Prostate gland (tissue), 2 donors: ENCODE measurements at regions not wholly inside any gene's neighbourhood (a gene's known extent, or its start where the extent isn't known, plus 50 kb on each side); places are given as distances from the start of the nearest gene placed in this dataset.
A peak's percentile ranks its signal among the peaks of the same experiment; 100 is the strongest.

Source experiments
- POLR2A ChIP-seq: fragments of 450-650 bp; IDR thresholded peaks from one replicate; pipeline ENCODE4 v1.6.1; 2016; ENCODE audit warnings: antibody characterized with exemption, mild to moderate bottlenecking
- TF ChIP-seq, protein P1 (sequence below), 4 experiments: fragments of 200-600 bp in 2 of 4; fragments of 450-650 bp in 2 of 4; sonication (generic) in 2 of 4; IDR thresholded peaks; 1 replicate in 3 of 4; 2 replicates in 1 of 4; pipeline ENCODE4 v1.5.1; 2016 to 2019; ENCODE audit warnings: antibody characterized with exemption in 4 of 4, mild to moderate bottlenecking in 2 of 4, moderate library complexity in 2 of 4

DNA sequence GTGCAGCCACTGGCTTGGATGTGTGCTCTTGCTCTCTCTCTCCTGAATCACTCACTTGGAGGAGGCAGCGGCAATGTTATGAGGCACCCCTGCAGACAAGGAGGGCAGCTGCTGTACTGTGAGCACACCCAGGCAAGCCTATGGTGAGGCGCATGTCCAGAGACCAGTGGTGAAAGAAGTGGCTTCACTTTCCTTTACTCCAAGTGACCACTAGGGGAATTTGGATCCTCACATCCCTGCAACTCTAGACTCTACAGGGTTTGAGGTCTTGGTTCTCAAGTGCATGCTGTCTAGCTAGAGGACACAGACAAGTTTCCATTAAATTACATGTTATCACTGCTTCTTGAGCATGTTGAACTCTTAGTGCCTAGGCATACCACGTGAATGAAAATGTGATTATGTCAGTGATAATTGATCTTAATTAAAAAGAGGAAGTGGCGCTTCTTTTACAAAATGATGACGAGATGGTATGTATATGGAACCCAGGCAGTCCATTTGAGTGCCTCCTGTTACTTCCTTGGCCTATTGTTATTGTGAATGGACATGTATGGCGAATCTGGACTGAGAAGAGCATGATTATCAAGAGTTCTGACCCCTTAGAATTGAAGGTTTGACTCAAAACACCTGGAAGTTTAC lies 181.0 kb upstream of the CDH2 start:
- TF ChIP-seq, protein P1, sequence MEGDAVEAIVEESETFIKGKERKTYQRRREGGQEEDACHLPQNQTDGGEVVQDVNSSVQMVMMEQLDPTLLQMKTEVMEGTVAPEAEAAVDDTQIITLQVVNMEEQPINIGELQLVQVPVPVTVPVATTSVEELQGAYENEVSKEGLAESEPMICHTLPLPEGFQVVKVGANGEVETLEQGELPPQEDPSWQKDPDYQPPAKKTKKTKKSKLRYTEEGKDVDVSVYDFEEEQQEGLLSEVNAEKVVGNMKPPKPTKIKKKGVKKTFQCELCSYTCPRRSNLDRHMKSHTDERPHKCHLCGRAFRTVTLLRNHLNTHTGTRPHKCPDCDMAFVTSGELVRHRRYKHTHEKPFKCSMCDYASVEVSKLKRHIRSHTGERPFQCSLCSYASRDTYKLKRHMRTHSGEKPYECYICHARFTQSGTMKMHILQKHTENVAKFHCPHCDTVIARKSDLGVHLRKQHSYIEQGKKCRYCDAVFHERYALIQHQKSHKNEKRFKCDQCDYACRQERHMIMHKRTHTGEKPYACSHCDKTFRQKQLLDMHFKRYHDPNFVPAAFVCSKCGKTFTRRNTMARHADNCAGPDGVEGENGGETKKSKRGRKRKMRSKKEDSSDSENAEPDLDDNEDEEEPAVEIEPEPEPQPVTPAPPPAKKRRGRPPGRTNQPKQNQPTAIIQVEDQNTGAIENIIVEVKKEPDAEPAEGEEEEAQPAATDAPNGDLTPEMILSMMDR (IDR thresholded peaks at IDR 0.05): peak in 1 of 4 experiments; percentile 19
- no peak for TF ChIP-seq POLR2A
